ENCODE measurements at regions not wholly inside any gene's neighbourhood (a gene's known extent, or its start where the extent isn't known, plus 50 kb on each side); places are given as distances from the start of the nearest gene placed in this dataset.

DNA sequence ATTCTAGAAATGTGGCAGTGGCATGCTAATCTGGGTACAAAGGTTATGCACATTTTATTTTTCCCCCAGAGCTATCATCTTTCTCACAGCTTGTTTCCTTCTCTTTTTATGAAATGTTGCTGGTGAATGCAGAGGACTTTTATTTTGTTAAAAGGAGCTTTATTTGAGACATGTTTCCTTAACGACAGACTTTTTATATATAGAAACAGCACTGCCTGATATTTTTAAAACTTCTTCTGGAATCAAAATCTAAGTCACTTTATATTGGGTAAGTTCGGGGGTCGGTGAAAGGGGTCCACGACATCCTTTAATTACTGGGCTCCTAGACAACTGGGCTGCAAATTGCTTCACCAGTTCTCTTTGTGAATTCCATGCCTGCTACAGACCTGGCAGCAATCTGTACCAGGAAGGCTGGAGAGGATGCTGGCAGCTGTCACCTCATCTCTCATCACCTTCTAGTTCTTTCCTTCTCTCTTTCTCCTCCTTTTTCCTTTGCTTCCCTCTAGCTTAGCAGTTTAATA is 464.7 kb downstream of the PDCD6IP start:
- intact Hi-C loops (cut with DNase I; ENCODE audit: low total_unique reads), result no loop called here
- WGBS, 2 donors, result 22 to 23% methylated on average over 4 of the region's 4 CpGs
- DNase-seq (ENCODE audit: low spot score in 2 of 2), result no peak
- TF ChIP-seq POLR2A (IDR thresholded peaks at IDR 0.05), result no peak
- TF ChIP-seq, protein P1, sequence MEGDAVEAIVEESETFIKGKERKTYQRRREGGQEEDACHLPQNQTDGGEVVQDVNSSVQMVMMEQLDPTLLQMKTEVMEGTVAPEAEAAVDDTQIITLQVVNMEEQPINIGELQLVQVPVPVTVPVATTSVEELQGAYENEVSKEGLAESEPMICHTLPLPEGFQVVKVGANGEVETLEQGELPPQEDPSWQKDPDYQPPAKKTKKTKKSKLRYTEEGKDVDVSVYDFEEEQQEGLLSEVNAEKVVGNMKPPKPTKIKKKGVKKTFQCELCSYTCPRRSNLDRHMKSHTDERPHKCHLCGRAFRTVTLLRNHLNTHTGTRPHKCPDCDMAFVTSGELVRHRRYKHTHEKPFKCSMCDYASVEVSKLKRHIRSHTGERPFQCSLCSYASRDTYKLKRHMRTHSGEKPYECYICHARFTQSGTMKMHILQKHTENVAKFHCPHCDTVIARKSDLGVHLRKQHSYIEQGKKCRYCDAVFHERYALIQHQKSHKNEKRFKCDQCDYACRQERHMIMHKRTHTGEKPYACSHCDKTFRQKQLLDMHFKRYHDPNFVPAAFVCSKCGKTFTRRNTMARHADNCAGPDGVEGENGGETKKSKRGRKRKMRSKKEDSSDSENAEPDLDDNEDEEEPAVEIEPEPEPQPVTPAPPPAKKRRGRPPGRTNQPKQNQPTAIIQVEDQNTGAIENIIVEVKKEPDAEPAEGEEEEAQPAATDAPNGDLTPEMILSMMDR (IDR thresholded peaks at IDR 0.05), result no peak
- no peak overlapping the region for H3K4me3 ChIP-seq (ENCODE audit: low read depth, poor library complexity, severe bottlenecking)

DNA sequence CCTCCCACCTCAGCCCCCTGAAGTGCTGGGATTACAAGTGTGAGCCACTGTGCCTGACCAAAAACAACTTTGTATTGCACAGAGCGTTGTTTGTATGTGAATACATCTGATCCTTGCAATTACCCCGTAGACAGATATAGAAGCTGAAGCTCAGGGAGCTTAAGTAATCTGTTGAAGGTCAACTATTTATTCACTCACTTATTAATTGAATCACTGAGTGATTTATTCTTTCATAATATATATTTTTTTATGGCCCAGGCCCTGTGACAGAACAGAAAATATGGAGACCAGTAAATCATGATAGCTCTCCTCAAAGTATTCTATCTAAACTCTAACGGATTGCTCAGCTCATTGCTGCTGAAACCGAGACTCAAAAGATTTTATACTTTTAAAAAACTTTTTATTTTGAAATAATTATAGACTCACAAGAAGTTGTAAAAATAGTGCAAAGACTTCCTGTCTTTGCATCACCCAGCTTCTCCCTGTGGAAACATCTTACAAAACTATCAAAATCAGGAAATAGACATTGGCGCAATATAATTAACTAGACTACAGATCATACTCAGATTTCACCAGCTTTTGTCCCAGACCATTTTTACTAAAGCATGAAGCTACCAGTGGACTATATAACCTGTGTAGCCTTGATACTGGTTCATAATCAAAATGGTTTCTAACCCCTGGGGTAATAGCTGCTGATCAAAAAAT is 466.1 kb downstream of the PDCD6IP start:
- TF ChIP-seq POLR2A (IDR thresholded peaks at IDR 0.05), result no peak
- TF ChIP-seq, protein P1 (IDR thresholded peaks at IDR 0.05), result no peak
- H3K4me3 ChIP-seq (ENCODE audit: low read depth, poor library complexity, severe bottlenecking), result no peak overlapping the region
- DNase-seq (ENCODE audit: low spot score in 2 of 2), result no peak
- intact Hi-C loops (cut with DNase I; ENCODE audit: low total_unique reads), result no loop called here
- 74 to 75% methylated on average over 5 of the region's 5 CpGs for WGBS, 2 donors

DNA sequence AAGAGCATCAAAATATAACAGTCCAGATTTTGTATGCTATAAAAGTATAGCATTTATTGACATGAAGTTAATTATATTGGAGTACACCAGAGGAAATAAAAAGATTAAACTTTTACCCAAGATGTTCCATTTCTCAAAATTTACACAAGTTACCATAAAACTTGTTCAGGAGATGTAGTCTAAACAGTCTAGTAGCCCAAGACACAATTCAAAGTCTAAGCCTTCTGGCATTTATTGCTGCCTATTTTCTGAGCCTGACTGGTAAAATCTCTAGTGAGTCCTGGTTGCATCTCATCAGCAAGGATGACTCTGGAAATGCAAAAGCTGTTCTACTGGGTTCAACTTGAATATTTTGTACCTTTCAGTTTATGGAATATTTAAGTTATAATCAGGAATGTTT is 468.7 kb downstream of the PDCD6IP start:
- no peak for DNase-seq (ENCODE audit: low spot score in 2 of 2)
- no peak overlapping the region for H3K4me3 ChIP-seq (ENCODE audit: low read depth, poor library complexity, severe bottlenecking)
- intact Hi-C loops (cut with DNase I; ENCODE audit: low total_unique reads), result no loop called here
- no peak for TF ChIP-seq POLR2A (IDR thresholded peaks at IDR 0.05)
- TF ChIP-seq, protein P1 (IDR thresholded peaks at IDR 0.05), result no peak

DNA sequence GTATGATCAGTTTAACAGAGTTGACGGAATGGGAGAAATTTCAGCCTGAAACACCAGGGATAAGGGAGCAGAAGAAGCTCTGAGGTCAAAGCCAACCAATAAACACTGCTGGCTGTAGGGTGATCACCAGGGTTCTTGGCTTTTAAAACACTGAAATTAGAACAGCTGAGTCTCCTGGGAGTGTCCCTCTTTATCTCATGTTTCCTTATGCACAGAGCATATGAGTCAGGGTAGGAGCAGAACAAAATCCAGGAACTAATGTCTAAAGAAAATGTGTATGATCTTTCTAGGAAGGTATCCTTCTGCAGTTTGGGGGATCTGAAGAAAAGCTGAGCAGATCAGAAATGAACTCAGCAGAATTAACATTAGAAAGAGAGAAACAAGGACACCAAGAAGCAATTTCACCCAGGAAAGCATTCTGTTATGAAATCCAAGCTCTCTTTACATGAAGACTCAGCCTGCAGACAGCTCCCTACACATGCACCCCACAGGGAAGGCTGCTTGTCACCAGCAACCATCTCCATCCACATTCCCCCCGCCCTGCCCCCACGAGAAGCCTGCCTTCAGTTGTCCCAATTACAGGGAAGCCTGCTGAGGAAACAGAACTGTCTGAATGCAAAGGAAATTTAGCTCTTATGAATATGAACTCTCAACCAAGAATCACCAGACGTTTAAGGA is 469.7 kb downstream of the PDCD6IP start:
- no peak overlapping the region for H3K4me3 ChIP-seq (ENCODE audit: low read depth, poor library complexity, severe bottlenecking)
- TF ChIP-seq, protein P1 (IDR thresholded peaks at IDR 0.05), result no peak
- no peak for TF ChIP-seq POLR2A (IDR thresholded peaks at IDR 0.05)
- intact Hi-C loops (cut with DNase I; ENCODE audit: low total_unique reads), result no loop called here
- WGBS, 2 donors, result 66 to 69% methylated on average over 4 of the region's 4 CpGs
- no peak for DNase-seq (ENCODE audit: low spot score in 2 of 2)

DNA sequence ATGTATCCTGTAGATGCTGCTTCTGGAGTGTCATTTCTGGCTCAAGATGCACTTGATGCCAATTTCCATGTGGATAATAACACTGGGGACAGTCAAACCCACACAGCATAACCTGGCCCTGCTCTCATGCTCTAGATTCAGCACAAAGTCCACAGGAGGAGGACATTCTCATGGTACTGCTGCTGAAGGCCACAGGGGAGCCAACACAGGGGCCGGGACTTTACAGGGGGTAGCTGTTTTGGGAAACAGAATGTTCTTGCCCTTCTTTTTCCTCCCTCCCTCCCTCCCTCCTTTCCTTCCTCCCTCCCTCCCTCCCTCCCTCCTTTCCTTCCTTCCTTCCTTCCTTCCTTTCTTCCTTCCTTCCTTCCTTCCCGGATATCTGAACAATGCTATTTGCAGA is 477.4 kb downstream of the PDCD6IP start:
- TF ChIP-seq, protein P1 (IDR thresholded peaks at IDR 0.05), result no peak
- no peak for TF ChIP-seq POLR2A (IDR thresholded peaks at IDR 0.05)
- no peak for DNase-seq (ENCODE audit: low spot score in 2 of 2)
- intact Hi-C loops (cut with DNase I; ENCODE audit: low total_unique reads), result no loop called here
- no peak overlapping the region for H3K4me3 ChIP-seq (ENCODE audit: low read depth, poor library complexity, severe bottlenecking)
- 70 to 79% methylated on average over 2 of the region's 2 CpGs for WGBS, 2 donors

Measured in lower leg skin (tissue), 4 donors.